ENCODE measurements at regions not wholly inside any gene's neighbourhood (a gene's known extent, or its start where the extent isn't known, plus 50 kb on each side); places are given as distances from the start of the nearest gene placed in this dataset.

- TF ChIP-seq CTCF (IDR thresholded peaks at IDR 0.05) (no peak), POLR2A (IDR thresholded peaks at IDR 0.05) (no peak)
Measured at GRCh38 chr19:30135797-30136196, 193.8 kb downstream of the URI1 start.

Data from esophagus squamous epithelium (tissue), 4 donors.